Activated naive CD4-positive, alpha-beta T cell treated with anti-CD3 and anti-CD28 coated beads, Interleukin-2, amount 10 ng/mL, durations not matched to agents 7 days and 5 days (primary cell): ENCODE measurements at regions not wholly inside any gene's neighbourhood (a gene's known extent, or its start where the extent isn't known, plus 50 kb on each side); places are given as distances from the start of the nearest gene placed in this dataset.

Experiments
- CTCF ChIA-PET: fragments of 350-600 bp; sonication (Branson Sonifier 250); formaldehyde crosslinking; loops from one replicate; lab custom pipeline; 2021; ENCODE audit warnings: antibody characterized with exemption; lab: Charles Lee
- DNase-seq: peaks from one replicate; pipeline ENCODE4 v3.0.0-alpha.2; 2020
- H3K27ac Mint-ChIP-seq: one replicate; pipeline ENCODE4 v1.8.0; 2021; ENCODE audit warnings: mild to moderate bottlenecking, moderate library complexity, mixed read lengths
- H3K27me3 Mint-ChIP-seq: one replicate; pipeline ENCODE4 v1.8.0; 2021; ENCODE audit warnings: mild to moderate bottlenecking, mixed read lengths
- H3K36me3 Mint-ChIP-seq: one replicate; pipeline ENCODE4 v1.8.0; 2021; ENCODE audit warnings: mixed read lengths
- H3K4me1 Mint-ChIP-seq: one replicate; pipeline ENCODE4 v1.8.0; 2021; ENCODE audit warnings: mixed read lengths
- H3K4me3 Mint-ChIP-seq: one replicate; pipeline ENCODE4 v1.8.0; 2021; ENCODE audit warnings: mild to moderate bottlenecking, moderate library complexity, mixed read lengths
- H3K9me3 Mint-ChIP-seq: one replicate; pipeline ENCODE4 v1.8.0; 2021; ENCODE audit warnings: mixed read lengths

GRCh38 chr4:11232015-11232414 is 196.7 kb downstream of the HS3ST1 start:
- Mint-ChIP-seq H3K27me3 (no peaks in the 10 kb centered on the region), H3K36me3 (no peaks in the 10 kb centered on the region)
- CTCF ChIA-PET = no interaction called here

GRCh38 chr4:11230866-11231265 is 197.8 kb downstream of the HS3ST1 start:
- Mint-ChIP-seq H3K27me3 (no peaks in the 10 kb centered on the region), H3K9me3 (peaks cover 5% of the 10 kb centered on the region), H3K36me3 (no peaks in the 10 kb centered on the region), H3K4me1 (no peaks in the 10 kb centered on the region), H3K27ac (no peak overlapping the region), H3K4me3 (no peak overlapping the region)
- CTCF ChIA-PET = no interaction called here
- no peak for DNase-seq

More at GRCh38 chr4:11232015-11232414, 196.7 kb downstream of the HS3ST1 start:
- H3K4me3 Mint-ChIP-seq = no peak overlapping the region
- no peak overlapping the region for H3K27ac Mint-ChIP-seq
- peaks cover 5% of the 10 kb centered on the region for H3K9me3 Mint-ChIP-seq
- no peaks in the 10 kb centered on the region for H3K4me1 Mint-ChIP-seq
- DNase-seq = no peak

GRCh38 chr4:11228530-11228929 is 200.2 kb downstream of the HS3ST1 start:
- Mint-ChIP-seq H3K27ac (no peak overlapping the region), H3K4me3 (no peak overlapping the region), H3K9me3 (no peaks in the 10 kb centered on the region), H3K27me3 (no peaks in the 10 kb centered on the region), H3K36me3 (no peaks in the 10 kb centered on the region), H3K4me1 (no peaks in the 10 kb centered on the region)
- no peak for DNase-seq
- CTCF ChIA-PET = no interaction called here

GRCh38 chr4:11223311-11223710 is 205.4 kb downstream of the HS3ST1 start:
- Mint-ChIP-seq H3K27me3 (no peaks in the 10 kb centered on the region), H3K4me3 (no peak overlapping the region), H3K36me3 (no peaks in the 10 kb centered on the region), H3K4me1 (no peaks in the 10 kb centered on the region), H3K27ac (no peak overlapping the region), H3K9me3 (no peaks in the 10 kb centered on the region)
- CTCF ChIA-PET = no interaction called here
- DNase-seq = no peak

- H3K27me3 Mint-ChIP-seq = no peaks in the 10 kb centered on the region
- no peak overlapping the region for H3K4me3 Mint-ChIP-seq
- H3K27ac Mint-ChIP-seq = no peak overlapping the region
- no peaks in the 10 kb centered on the region for H3K4me1 Mint-ChIP-seq
- H3K36me3 Mint-ChIP-seq = no peaks in the 10 kb centered on the region
- no peaks in the 10 kb centered on the region for H3K9me3 Mint-ChIP-seq
- CTCF ChIA-PET = no interaction called here
- no peak for DNase-seq
These were observed 210.0 kb downstream of the HS3ST1 start for GRCh38 chr4:11218692-11219091.

GRCh38 chr4:11216520-11216919 is 212.2 kb downstream of the HS3ST1 start:
- no peak for DNase-seq
- Mint-ChIP-seq H3K4me1 (no peaks in the 10 kb centered on the region), H3K27me3 (no peaks in the 10 kb centered on the region), H3K9me3 (no peaks in the 10 kb centered on the region), H3K27ac (no peak overlapping the region), H3K4me3 (no peak overlapping the region), H3K36me3 (no peaks in the 10 kb centered on the region)
- CTCF ChIA-PET = no interaction called here

GRCh38 chr4:11214281-11214680 is 214.4 kb downstream of the HS3ST1 start:
- peaks cover 2% of the 10 kb centered on the region for H3K9me3 Mint-ChIP-seq
- no peaks in the 10 kb centered on the region for H3K36me3 Mint-ChIP-seq
- no peak overlapping the region for H3K27ac Mint-ChIP-seq
- no peaks in the 10 kb centered on the region for H3K4me1 Mint-ChIP-seq
- CTCF ChIA-PET = no interaction called here
- H3K4me3 Mint-ChIP-seq = no peak overlapping the region
- no peak for DNase-seq
- H3K27me3 Mint-ChIP-seq = no peaks in the 10 kb centered on the region

- Mint-ChIP-seq H3K27me3 (no peaks in the 10 kb centered on the region), H3K27ac (no peak overlapping the region), H3K9me3 (peaks cover 11% of the 10 kb centered on the region), H3K4me1 (no peaks in the 10 kb centered on the region), H3K4me3 (no peak overlapping the region), H3K36me3 (no peaks in the 10 kb centered on the region)
- CTCF ChIA-PET = no interaction called here
- DNase-seq = no peak
These were observed 218.9 kb downstream of the HS3ST1 start for GRCh38 chr4:11209826-11210225.

- no peaks in the 10 kb centered on the region for H3K27me3 Mint-ChIP-seq
- H3K4me1 Mint-ChIP-seq = no peaks in the 10 kb centered on the region
- H3K27ac Mint-ChIP-seq = no peak overlapping the region
- CTCF ChIA-PET = no interaction called here
- H3K36me3 Mint-ChIP-seq = no peaks in the 10 kb centered on the region
- no peak overlapping the region for H3K4me3 Mint-ChIP-seq
- H3K9me3 Mint-ChIP-seq = no peaks in the 10 kb centered on the region
- no peak for DNase-seq
These were observed 227.4 kb downstream of the HS3ST1 start for GRCh38 chr4:11201256-11201655.

- CTCF ChIA-PET = no interaction called here
- no peak for DNase-seq
- H3K27me3 Mint-ChIP-seq = no peaks in the 10 kb centered on the region
These were observed 230.0 kb downstream of the HS3ST1 start for GRCh38 chr4:11198516-11199305.

GRCh38 chr4:11197631-11198341 is 230.9 kb downstream of the HS3ST1 start:
- H3K9me3 Mint-ChIP-seq = no peaks in the 10 kb centered on the region
- no peaks in the 10 kb centered on the region for H3K4me1 Mint-ChIP-seq
- H3K4me3 Mint-ChIP-seq = no peak overlapping the region
- H3K27me3 Mint-ChIP-seq = no peaks in the 10 kb centered on the region
- no peak overlapping the region for H3K27ac Mint-ChIP-seq
- DNase-seq = no peak
- CTCF ChIA-PET = no interaction called here
- H3K36me3 Mint-ChIP-seq = no peaks in the 10 kb centered on the region

More at GRCh38 chr4:11198516-11199305, 230.0 kb downstream of the HS3ST1 start:
- H3K4me1 Mint-ChIP-seq = no peaks in the 10 kb centered on the region
- H3K4me3 Mint-ChIP-seq = no peak overlapping the region
- H3K9me3 Mint-ChIP-seq = no peaks in the 10 kb centered on the region
- H3K36me3 Mint-ChIP-seq = no peaks in the 10 kb centered on the region
- no peak overlapping the region for H3K27ac Mint-ChIP-seq

- no peaks in the 10 kb centered on the region for H3K27me3 Mint-ChIP-seq
- H3K27ac Mint-ChIP-seq = no peak overlapping the region
- CTCF ChIA-PET = no interaction called here
- no peaks in the 10 kb centered on the region for H3K36me3 Mint-ChIP-seq
- no peaks in the 10 kb centered on the region for H3K4me1 Mint-ChIP-seq
- no peak overlapping the region for H3K4me3 Mint-ChIP-seq
- no peak for DNase-seq
- H3K9me3 Mint-ChIP-seq = no peaks in the 10 kb centered on the region
These were observed 231.7 kb downstream of the HS3ST1 start for GRCh38 chr4:11196927-11197522.

- H3K4me3 Mint-ChIP-seq = no peak overlapping the region
- H3K27me3 Mint-ChIP-seq = no peaks in the 10 kb centered on the region
- H3K4me1 Mint-ChIP-seq = peaks cover 5% of the 10 kb centered on the region
- H3K27ac Mint-ChIP-seq = no peak overlapping the region
- CTCF ChIA-PET = no interaction called here
- H3K36me3 Mint-ChIP-seq = no peaks in the 10 kb centered on the region
- DNase-seq = no peak
- H3K9me3 Mint-ChIP-seq = no peaks in the 10 kb centered on the region
These were observed 234.3 kb downstream of the HS3ST1 start for GRCh38 chr4:11194431-11194830.

- H3K36me3 Mint-ChIP-seq = no peaks in the 10 kb centered on the region
- H3K27ac Mint-ChIP-seq = no peak overlapping the region
- H3K9me3 Mint-ChIP-seq = no peaks in the 10 kb centered on the region
These were observed 238.9 kb downstream of the HS3ST1 start for GRCh38 chr4:11189756-11190155.

GRCh38 chr4:11183356-11183740 is 245.3 kb downstream of the HS3ST1 start:
- H3K36me3 Mint-ChIP-seq = no peaks in the 10 kb centered on the region
- H3K27me3 Mint-ChIP-seq = peaks cover 4% of the 10 kb centered on the region
- H3K4me3 Mint-ChIP-seq = no peak overlapping the region
- DNase-seq = no peak
- no peak overlapping the region for H3K27ac Mint-ChIP-seq
- H3K9me3 Mint-ChIP-seq = no peaks in the 10 kb centered on the region
- CTCF ChIA-PET = no interaction called here
- no peaks in the 10 kb centered on the region for H3K4me1 Mint-ChIP-seq

More at GRCh38 chr4:11189756-11190155, 238.9 kb downstream of the HS3ST1 start:
- DNase-seq = no peak
- peaks cover 4% of the 10 kb centered on the region for H3K27me3 Mint-ChIP-seq
- CTCF ChIA-PET = no interaction called here
- H3K4me3 Mint-ChIP-seq = no peak overlapping the region
- H3K4me1 Mint-ChIP-seq = peaks cover 5% of the 10 kb centered on the region
